BLaER1 (cell line): ENCODE measurements at regions not wholly inside any gene's neighbourhood (a gene's known extent, or its start where the extent isn't known, plus 50 kb on each side); places are given as distances from the start of the nearest gene placed in this dataset.

Experiments
- H3K27ac ChIP-seq: shearing (Covaris generic); formaldehyde crosslinking; 2 replicates; pipeline ENCODE4 v1.8.1; 2022
- H3K27me3 ChIP-seq: shearing (Covaris generic); formaldehyde crosslinking; 2 replicates; pipeline ENCODE4 v1.8.1; 2022
- H3K36me3 ChIP-seq: shearing (Covaris generic); formaldehyde crosslinking; 2 replicates; pipeline ENCODE4 v1.8.1; 2022
- H3K4me1 ChIP-seq: shearing (Covaris generic); formaldehyde crosslinking; 2 replicates; pipeline ENCODE4 v1.8.1; 2022
- H3K4me2 ChIP-seq: shearing (Covaris generic); formaldehyde crosslinking; 2 replicates; pipeline ENCODE4 v1.8.1; 2022
- H3K4me3 ChIP-seq: shearing (Covaris generic); formaldehyde crosslinking; 2 replicates; pipeline ENCODE4 v1.8.1; 2022
- H3K9ac ChIP-seq: shearing (Covaris generic); formaldehyde crosslinking; 2 replicates; pipeline ENCODE4 v1.8.1; 2022
- H3K9me3 ChIP-seq: shearing (Covaris generic); formaldehyde crosslinking; 2 replicates; pipeline ENCODE4 v1.8.1; 2022
- H4K20me1 ChIP-seq: shearing (Covaris generic); formaldehyde crosslinking; 2 replicates; pipeline ENCODE4 v1.8.1; 2022
- Cebpa-rat ChIP-seq: shearing (Covaris generic); IDR thresholded peaks from 2 replicates; pipeline ENCODE4 v1.8.1; 2022

- Histone ChIP-seq H3K4me1 (no peaks in the 10 kb centered on the region), H3K9ac (no peak overlapping the region), H4K20me1 (no peaks in the 10 kb centered on the region), H3K27ac (no peak overlapping the region), H3K27me3 (no peaks in the 10 kb centered on the region), H3K36me3 (no peaks in the 10 kb centered on the region), H3K9me3 (no peaks in the 10 kb centered on the region), H3K4me3 (no peak overlapping the region), H3K4me2 (no peak overlapping the region)
- no peak for TF ChIP-seq Cebpa-rat
Observed at GRCh38 chr10:36676321-36676720, 449.1 kb upstream of the ANKRD30A start.

DNA sequence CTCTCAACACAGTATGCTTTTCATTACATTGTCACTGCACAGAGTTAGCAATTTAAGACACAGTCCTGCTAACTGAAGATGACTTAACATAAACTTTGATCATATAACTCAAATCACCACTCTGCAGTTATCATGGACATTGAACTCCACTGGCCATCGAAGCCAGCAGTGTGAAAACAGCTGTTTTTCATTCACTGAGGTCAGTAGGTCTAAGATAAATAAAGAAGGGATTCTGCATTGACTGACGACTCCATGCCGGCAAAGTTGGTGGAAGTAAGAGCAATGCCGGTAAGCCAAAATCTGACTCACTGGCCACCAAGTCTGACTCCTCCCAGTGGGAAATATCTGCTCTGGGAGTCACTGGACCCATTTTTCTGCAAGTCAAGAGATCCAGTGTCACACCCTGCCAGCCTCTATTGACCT, 449.9 kb upstream of the ANKRD30A start:
- H3K4me1 ChIP-seq: no peaks in the 10 kb centered on the region
- TF ChIP-seq Cebpa-rat: no peak
- no peak overlapping the region for H3K4me3 ChIP-seq
- no peak overlapping the region for H3K4me2 ChIP-seq
- no peaks in the 10 kb centered on the region for H3K36me3 ChIP-seq
- no peaks in the 10 kb centered on the region for H3K9me3 ChIP-seq
- H3K27me3 ChIP-seq: no peaks in the 10 kb centered on the region
- no peak overlapping the region for H3K27ac ChIP-seq
- no peaks in the 10 kb centered on the region for H4K20me1 ChIP-seq
- H3K9ac ChIP-seq: no peak overlapping the region

- Histone ChIP-seq H3K36me3 (no peaks in the 10 kb centered on the region), H4K20me1 (no peaks in the 10 kb centered on the region), H3K27me3 (no peaks in the 10 kb centered on the region), H3K27ac (no peak overlapping the region), H3K4me3 (no peak overlapping the region), H3K4me2 (no peak overlapping the region), H3K9me3 (no peaks in the 10 kb centered on the region), H3K4me1 (no peaks in the 10 kb centered on the region), H3K9ac (no peak overlapping the region)
- no peak for TF ChIP-seq Cebpa-rat
Observed at GRCh38 chr10:36671607-36672006, 453.8 kb upstream of the ANKRD30A start.

DNA sequence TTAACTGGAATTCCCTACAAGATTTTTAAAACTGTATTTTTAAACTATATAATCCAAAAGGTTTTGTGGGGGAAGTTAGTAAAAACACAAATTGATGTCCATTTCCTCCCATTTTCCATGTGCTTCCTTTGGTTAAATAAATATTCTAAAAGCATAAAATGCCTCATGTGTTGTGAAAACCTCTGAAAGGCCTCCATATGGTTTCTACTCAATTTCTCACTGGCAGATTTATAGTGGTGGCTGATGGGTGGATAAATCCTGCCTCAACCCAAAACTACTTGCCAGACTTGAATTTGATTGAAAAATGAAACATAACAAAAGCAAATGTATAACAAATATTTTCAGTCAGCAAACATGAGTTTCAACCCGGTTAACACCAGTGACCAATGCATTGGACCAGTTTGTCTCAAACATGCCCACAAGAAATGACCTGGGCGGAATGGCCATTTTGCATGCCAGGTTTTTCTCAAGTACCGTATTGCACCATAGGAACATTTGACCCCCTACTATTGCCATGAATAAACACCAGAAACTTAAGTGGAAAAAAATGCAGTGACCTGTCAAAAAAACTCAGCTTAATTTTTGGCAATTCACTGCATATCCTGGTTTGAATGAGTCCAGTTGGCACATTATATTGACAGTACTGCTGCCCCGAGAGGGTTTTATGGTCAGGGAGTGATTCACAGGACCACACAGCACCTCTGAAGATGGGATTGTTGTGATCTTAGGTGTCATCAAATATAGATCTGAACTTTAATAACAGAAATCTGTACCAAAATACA, 454.6 kb upstream of the ANKRD30A start:
- H3K36me3 ChIP-seq: no peaks in the 10 kb centered on the region
- no peaks in the 10 kb centered on the region for H4K20me1 ChIP-seq
- no peak for TF ChIP-seq Cebpa-rat
- H3K27me3 ChIP-seq: no peaks in the 10 kb centered on the region
- no peak overlapping the region for H3K4me3 ChIP-seq
- no peak overlapping the region for H3K27ac ChIP-seq
- no peak overlapping the region for H3K4me2 ChIP-seq
- H3K4me1 ChIP-seq: no peaks in the 10 kb centered on the region
- H3K9me3 ChIP-seq: no peaks in the 10 kb centered on the region
- no peak overlapping the region for H3K9ac ChIP-seq

DNA sequence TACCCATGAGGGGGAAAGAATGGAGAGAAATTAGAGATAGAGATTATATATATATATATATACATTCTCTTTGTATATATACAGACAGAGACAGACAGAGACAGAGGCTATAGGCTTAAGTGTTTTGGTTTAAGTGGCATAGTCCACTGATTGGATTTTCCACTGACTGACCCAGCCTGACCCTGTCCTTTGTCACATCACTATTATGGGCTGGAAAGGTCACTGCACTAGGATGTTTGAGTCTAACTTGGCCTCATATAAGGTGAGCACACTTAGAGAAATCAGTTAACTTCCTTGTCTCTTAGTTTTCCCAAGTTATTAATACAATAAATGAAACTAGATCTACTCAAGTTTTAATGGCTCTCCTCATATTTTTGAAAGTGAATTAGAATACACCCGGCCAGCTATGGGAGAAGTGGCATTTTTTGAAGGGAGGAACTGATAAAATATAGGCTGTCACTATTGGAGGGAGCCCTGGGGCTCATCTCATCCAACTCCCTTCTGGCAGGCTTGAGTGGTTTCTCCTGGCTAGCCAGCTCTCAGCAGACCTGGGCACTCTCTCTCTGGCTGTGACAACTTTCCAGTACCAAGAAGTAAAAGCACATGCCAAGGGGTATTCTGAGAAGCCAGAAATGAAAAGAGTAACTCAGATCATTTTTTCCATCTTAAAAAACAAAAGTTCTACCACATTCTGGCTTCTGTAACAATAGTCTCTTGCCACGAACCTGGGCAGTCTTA, 455.6 kb upstream of the ANKRD30A start:
- no peaks in the 10 kb centered on the region for H3K27me3 ChIP-seq
- no peaks in the 10 kb centered on the region for H3K9me3 ChIP-seq
- no peak for TF ChIP-seq Cebpa-rat
- H3K4me2 ChIP-seq: no peak overlapping the region
- H3K4me1 ChIP-seq: no peaks in the 10 kb centered on the region
- no peak overlapping the region for H3K4me3 ChIP-seq
- no peak overlapping the region for H3K9ac ChIP-seq
- H3K36me3 ChIP-seq: no peaks in the 10 kb centered on the region
- no peaks in the 10 kb centered on the region for H4K20me1 ChIP-seq
- H3K27ac ChIP-seq: no peak overlapping the region

GRCh38 chr10:36666451-36666850, 458.9 kb upstream of the ANKRD30A start:
- H3K9me3 ChIP-seq: no peaks in the 10 kb centered on the region
- no peaks in the 10 kb centered on the region for H3K36me3 ChIP-seq
- no peaks in the 10 kb centered on the region for H3K27me3 ChIP-seq
- H3K9ac ChIP-seq: no peak overlapping the region
- no peaks in the 10 kb centered on the region for H4K20me1 ChIP-seq
- no peak overlapping the region for H3K4me2 ChIP-seq
- H3K4me1 ChIP-seq: no peaks in the 10 kb centered on the region
- no peak for TF ChIP-seq Cebpa-rat
- no peak overlapping the region for H3K4me3 ChIP-seq
- no peak overlapping the region for H3K27ac ChIP-seq

- Histone ChIP-seq H3K27ac (no peak overlapping the region), H4K20me1 (no peaks in the 10 kb centered on the region), H3K4me3 (no peak overlapping the region), H3K27me3 (no peaks in the 10 kb centered on the region), H3K4me2 (no peak overlapping the region), H3K9me3 (no peaks in the 10 kb centered on the region), H3K4me1 (no peaks in the 10 kb centered on the region), H3K36me3 (no peaks in the 10 kb centered on the region), H3K9ac (no peak overlapping the region)
- TF ChIP-seq Cebpa-rat: no peak
Observed at GRCh38 chr10:36662571-36662970, 462.8 kb upstream of the ANKRD30A start.

DNA sequence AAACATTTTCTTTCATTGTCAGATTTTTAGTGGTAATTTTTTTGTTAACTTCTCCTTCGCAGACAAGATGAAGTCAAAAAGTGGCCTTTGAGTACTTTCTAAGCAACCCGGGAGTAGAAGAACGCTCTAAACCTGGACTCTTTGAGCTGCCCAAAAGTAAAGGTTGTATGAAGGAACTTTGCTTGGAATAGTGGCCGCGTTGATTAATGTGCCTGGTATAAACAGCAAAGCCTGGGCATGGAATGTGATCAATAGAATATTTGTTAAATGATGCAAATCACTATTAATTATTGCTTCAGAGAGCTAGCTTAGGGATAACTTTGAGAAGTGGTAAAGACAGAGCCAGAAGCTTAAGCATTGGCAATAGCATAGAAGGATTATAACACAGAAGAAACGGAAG, 475.1 kb upstream of the ANKRD30A start:
- TF ChIP-seq Cebpa-rat: no peak
- no peaks in the 10 kb centered on the region for H3K4me1 ChIP-seq

DNA sequence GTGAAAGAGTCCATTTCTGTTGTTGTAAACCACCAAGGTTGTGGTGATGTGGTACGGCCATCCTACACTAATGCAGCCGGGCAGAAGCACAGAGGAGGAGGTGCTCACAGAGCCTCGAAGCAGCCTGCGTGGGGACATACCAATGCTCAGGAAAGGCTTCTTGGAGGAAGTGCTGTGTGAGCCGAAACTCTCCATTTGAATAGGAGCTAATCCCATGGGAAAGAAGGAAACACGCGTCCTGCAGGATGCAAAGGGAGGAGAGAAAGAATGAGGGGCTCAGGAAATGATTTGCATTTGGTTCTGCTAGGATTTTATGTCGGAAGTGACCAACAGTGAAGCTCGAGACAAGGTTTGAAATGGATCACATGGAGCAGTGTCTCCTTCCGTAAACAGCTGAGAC, 477.9 kb upstream of the ANKRD30A start:
- TF ChIP-seq Cebpa-rat: no peak
- Histone ChIP-seq H3K36me3 (no peaks in the 10 kb centered on the region), H3K4me3 (no peak overlapping the region), H3K27me3 (no peaks in the 10 kb centered on the region), H3K9me3 (no peaks in the 10 kb centered on the region), H3K4me2 (no peak overlapping the region), H3K4me1 (no peaks in the 10 kb centered on the region), H4K20me1 (no peaks in the 10 kb centered on the region), H3K27ac (no peak overlapping the region), H3K9ac (no peak overlapping the region)

More for the DNA sequence above, 475.1 kb upstream of the ANKRD30A start:
- H3K36me3 ChIP-seq: no peaks in the 10 kb centered on the region
- no peak overlapping the region for H3K4me2 ChIP-seq
- no peak overlapping the region for H3K4me3 ChIP-seq
- no peaks in the 10 kb centered on the region for H3K9me3 ChIP-seq
- H3K27ac ChIP-seq: no peak overlapping the region
- no peaks in the 10 kb centered on the region for H3K27me3 ChIP-seq
- no peaks in the 10 kb centered on the region for H4K20me1 ChIP-seq
- no peak overlapping the region for H3K9ac ChIP-seq

- Histone ChIP-seq H3K36me3 (no peaks in the 10 kb centered on the region), H3K27ac (no peak overlapping the region), H3K4me3 (no peak overlapping the region), H3K4me2 (no peak overlapping the region), H3K9me3 (no peaks in the 10 kb centered on the region), H3K9ac (no peak overlapping the region), H4K20me1 (no peaks in the 10 kb centered on the region), H3K27me3 (no peaks in the 10 kb centered on the region), H3K4me1 (no peaks in the 10 kb centered on the region)
- TF ChIP-seq Cebpa-rat: no peak
Observed at GRCh38 chr10:36640626-36641025, 484.8 kb upstream of the ANKRD30A start.
